Stimulated activated CD8-positive, alpha-beta memory T cell treated with anti-CD3 and anti-CD28 coated beads, Interleukin-15, amount 100 ng/mL, for 1 hour (primary cell): ENCODE measurements at regions not wholly inside any gene's neighbourhood (a gene's known extent, or its start where the extent isn't known, plus 50 kb on each side); places are given as distances from the start of the nearest gene placed in this dataset.

Experiments
- DNase-seq: peaks from one replicate; pipeline ENCODE4 v3.0.0-alpha.2; 2020; ENCODE audit warnings: low read depth

GRCh38 chr15:96267463-96267862 lies 63.0 kb upstream of the NR2F2 start:
- no peak for DNase-seq

GRCh38 chr15:96268442-96269204 lies 61.9 kb upstream of the NR2F2 start:
- no peak for DNase-seq

GRCh38 chr15:96270581-96271172 lies 59.8 kb upstream of the NR2F2 start:
- DNase-seq = no peak

- DNase-seq = no peak
Observed at GRCh38 chr15:96272427-96272826, 58.1 kb upstream of the NR2F2 start.

- DNase-seq = no peak
Observed at GRCh38 chr15:96273317-96274086, 57.0 kb upstream of the NR2F2 start.

- no peak for DNase-seq
Observed at GRCh38 chr15:96274087-96274440, 56.4 kb upstream of the NR2F2 start.

GRCh38 chr15:96274698-96275097 lies 55.8 kb upstream of the NR2F2 start:
- no peak for DNase-seq

- no peak for DNase-seq
Observed at GRCh38 chr15:96276438-96277210, 53.9 kb upstream of the NR2F2 start.
